CD4-positive, alpha-beta T cell treated with Interleukin-2 at 100 ng/mL for 4 hours (primary cell): ENCODE measurements at regions not wholly inside any gene's neighbourhood (a gene's known extent, or its start where the extent isn't known, plus 50 kb on each side); places are given as distances from the start of the nearest gene placed in this dataset.
"Not testable (repeated sequence)": the region's sequence is repeated elsewhere in the genome, so short reads cannot be mapped to it uniquely, and the experiment has no call there.

Experiments used
- DNase-seq: peaks from one replicate; pipeline ENCODE4 v3.0.0-alpha.2; 2020; ENCODE audit warnings: low spot score

GRCh38 chr17:445839-446238, 93.2 kb upstream of the RPH3AL start, which contains the start of gene RFLNB:
RFLNB (minus strand) TSS chr17:445939.
- not testable (repeated sequence) for DNase-seq

- no peak for DNase-seq
Measured at GRCh38 chr17:444879-445454, 92.4 kb upstream of the RPH3AL start.

DNA sequence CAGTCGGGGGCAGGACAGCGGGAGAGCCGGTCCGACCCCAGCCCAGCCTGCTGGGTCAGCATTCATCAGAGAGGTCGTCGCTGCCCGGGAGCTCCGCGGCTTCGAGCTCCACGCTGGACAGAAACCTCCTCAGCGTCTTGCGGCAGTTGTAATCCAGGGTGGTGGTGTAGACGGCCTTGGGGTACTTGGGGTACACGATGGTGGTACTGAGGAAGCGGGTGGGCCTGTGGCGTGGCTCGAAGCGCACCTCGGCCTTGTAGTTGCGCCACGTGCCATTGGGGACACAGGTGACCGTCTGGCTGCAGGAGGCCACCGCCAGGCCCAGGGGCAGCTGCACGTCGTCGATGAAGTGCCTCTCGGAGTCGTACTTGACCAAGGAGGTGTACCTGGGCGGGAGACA, 90.5 kb upstream of the RPH3AL start:
- no peak for DNase-seq

DNA sequence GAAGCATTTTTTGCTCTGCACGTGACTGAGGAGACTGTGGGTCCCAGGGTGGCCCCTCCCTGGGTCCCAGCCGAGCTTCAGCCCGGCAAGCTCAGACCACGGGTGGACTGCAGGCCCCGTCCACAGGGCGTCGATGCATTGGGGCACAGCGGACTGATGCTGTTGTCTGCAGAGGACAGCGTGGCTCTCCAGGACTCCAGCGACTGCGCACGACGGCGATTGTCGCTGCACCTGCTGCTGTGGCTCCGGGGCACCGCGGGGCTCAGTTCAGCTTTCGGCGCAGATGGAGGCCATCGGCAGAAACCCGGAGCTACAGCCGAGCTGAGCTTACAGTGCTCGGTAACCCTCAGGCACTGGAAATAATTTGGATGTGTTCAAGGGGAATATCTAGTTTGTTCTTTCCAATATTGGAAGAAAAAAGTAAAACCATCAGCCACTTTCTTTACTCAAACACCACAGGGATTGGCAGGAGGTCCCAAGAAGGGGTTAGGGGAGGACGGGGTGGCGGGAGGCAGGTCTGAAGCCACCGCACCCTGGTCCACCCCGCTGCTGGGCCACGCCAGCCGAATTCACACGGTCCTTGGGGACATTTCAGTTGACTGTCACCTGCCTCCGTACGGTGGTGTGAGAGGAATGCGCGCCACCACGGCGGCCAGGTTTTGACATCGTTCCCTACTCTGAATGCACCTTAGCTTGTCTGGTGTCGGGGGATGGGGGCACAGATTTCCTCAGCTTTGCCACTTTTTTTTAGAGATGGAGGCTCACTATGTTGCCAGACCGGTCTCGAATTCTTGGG, 88.7 kb upstream of the RPH3AL start:
- no peak for DNase-seq

DNA sequence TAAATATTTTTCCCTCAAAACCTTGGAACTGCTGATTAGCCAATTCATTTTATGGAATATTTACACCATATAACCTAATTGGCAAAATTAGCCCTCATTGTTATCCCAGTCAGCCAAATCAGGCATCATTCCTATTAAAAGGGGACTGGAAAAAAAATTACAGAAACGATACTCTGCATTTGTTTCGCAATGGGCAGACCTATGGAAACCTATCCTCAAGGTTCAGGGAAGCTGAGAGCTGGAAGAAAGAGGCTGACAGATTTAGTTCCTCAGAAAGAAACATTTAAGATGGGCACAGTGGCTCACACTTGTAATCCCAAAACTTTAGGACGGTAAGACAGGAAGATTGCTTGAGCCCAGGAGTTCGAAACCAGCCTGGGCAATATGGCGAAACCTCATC, 85.6 kb upstream of the RPH3AL start:
- no peak for DNase-seq

DNA sequence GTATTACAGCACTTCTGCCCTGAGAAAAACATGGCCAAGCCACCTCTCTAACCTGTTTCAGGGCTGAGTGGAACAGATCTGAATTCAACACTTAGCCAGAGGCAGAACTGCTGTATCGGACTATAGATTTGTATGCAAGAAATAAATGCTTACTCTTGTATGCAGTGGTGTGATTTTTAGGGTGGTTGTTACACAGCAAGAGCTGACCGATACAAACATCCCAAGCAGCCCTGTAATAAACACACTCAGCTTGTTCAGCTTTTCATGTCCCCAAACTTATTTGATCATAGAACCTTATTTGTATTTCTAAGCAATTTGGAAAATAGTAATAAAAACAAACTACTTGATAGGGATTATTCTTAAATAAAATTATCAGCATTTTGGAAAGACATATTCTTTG, 84.9 kb upstream of the RPH3AL start:
- no peak for DNase-seq

- no peak for DNase-seq
Measured at GRCh38 chr17:436571-436970, 84.0 kb upstream of the RPH3AL start.

- DNase-seq, result not testable (repeated sequence)
Measured at GRCh38 chr17:432471-432870, 79.9 kb upstream of the RPH3AL start.

GRCh38 chr17:431494-431893, 78.9 kb upstream of the RPH3AL start:
- DNase-seq, result no peak

DNA sequence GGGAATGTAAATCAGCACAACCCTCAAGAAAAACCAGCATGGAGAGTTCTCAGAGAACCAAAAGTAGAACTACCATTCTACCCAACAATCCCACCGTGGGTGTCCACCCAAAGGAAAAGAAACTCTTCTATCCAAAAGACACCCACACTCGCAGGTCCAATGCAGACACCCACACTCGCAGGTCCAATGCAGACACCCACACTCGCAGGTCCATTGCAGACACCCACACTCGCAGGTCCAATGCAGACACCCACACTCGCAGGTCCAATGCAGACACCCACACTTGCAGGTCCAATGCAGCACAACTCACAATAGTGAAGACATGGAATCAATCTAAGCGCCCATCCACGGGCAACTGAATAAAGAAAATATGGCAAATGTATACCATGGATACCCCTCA, 77.0 kb upstream of the RPH3AL start:
- no peak for DNase-seq

- DNase-seq, result no peak
Measured at GRCh38 chr17:428414-428813, 75.8 kb upstream of the RPH3AL start.

- no peak for DNase-seq
Measured at GRCh38 chr17:427891-428290, 75.3 kb upstream of the RPH3AL start.

DNA sequence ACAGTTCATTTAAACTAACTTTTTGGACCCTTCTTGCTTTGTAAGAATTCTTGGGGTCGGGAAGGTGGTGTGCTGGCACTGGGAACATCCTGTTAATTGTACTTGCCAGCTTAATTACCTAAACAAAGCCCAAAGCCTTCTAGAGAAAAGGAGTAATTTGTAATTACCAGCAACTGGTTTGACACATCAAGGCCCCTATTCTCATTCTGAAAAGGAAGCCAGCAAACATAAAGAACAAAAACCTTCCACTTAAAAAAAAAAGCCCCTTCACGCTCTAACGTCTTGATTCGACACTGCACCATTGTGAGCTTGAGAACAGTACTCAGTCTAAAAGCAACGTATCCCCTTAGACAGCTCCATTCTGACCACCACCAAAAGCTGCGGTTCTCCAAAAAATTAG, 74.7 kb upstream of the RPH3AL start:
- DNase-seq, result no peak

DNA sequence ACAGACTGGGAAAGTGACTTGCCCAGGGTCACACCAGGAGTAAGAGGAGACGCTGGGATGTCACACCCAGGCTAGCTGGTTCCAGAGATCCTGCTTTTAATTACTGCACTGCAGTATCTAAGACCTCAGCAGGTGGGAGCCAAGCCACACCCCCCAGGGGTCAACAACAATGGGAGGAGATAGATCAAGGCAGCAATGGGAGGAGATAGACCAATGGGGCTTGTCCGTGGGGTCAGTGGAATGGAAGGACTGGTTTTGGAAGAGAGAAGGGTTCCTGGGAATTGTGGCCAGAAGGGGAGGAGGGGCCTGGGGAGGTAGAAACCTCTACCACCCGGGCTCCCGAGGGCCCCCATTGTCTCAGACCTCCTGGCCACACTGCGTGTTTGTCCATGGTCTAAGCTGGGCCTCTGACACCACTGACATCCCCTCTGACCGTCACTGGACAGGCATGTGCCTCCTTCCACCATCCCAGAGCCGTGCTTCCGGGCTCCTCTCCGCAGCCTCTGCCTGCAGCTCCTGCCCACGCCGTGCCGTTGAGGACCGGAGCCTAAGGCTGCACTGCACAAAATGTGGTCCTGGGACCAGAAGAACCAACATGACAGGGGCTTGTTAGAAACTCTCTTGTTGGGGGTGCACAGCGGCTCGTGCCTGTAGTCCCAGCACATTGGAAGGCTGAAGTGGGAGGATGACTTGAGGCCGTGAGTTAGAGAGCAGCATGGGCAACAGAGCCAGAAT, 69.8 kb upstream of the RPH3AL start:
- no peak for DNase-seq

DNA sequence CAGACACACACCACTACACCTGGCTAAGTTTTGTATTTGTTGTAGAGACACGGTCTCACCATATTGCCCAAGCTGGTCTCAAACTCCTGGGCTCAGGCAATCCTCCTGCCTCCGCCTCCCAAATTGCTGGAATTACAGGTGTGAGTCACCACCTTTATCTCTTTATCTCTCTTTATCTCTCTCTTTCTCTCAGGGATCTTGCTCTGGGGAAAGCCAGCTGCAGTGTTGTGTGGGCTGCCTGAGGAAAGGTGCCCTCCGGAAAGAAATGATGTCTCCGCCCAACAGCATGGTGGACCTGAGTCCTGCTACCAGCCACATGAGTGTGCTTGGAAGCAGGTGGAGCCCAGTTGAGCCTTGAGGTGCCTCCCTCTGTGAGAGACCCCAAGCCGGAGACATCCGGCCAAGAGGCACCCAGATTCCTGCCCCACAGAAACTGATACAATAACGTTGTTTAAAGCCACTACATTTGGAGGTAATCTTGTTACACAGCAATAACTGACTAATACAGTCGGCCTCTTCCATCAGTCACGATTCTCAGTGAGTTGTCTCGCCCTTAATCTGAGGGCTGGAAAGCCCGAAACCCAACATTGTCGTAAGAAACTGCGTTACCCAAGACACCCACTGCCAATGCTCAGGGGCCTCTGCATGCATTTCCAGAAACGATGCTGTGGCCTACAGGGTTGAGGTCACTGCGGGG, 68.0 kb upstream of the RPH3AL start:
- DNase-seq, result no peak

- peak; percentile 40 for DNase-seq
Measured at GRCh38 chr17:419073-419735, 66.6 kb upstream of the RPH3AL start.

DNA sequence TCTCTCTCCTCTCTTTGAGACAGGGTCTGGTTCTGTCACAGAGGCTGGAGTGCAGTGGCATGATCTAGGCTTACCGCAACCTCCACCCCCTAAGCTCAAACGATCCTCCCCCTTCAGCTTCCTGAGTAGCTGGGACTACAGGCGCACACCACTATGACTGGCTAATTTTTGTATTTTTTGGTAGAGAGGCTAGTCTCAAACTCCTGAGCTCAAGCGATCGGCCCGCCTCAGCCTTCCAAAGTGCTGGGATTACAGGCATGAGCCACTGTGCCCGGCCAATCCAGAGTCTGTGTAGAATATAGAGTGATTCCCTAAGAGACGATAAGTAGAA, 65.8 kb upstream of the RPH3AL start:
- DNase-seq, result peak; percentile 62

DNA sequence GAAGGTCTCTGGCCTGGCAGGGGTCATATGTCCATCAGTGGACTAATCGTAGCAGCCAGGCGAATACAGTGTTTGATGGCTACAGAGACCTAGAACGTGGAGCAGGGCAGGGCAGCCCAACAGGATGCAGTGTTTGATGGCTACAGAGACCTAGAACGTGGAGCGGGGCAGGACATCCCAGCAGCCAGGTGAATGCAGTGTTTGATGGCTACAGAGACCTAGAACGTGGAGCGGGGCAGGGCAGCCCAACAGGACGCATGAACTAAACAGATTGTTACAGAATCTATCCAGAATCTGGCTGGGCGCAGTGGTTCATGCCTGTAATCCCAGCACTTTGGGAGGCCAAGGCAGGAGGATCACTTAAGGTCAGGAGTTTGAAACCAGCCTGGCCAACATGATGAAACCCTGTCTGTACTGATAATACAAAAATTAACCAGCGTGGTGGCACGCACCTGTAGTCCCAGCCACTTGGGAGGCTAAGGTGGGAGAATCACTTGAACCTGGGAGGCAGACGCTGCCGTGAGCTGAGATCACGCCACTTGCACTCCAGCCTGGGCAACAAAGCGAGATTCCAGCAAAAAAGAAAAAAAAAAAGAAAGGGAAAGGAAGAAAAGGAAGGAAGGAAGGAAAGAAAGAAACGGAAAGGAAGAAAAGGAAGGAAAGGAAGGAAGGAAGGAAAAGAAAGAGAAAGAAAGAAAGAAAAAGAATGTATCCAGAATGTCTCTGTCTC, 65.2 kb upstream of the RPH3AL start:
- DNase-seq, result no peak

- peak; percentile 75 for DNase-seq
Measured at GRCh38 chr17:416293-417206, 63.9 kb upstream of the RPH3AL start.

- DNase-seq, result no peak
Measured at GRCh38 chr17:413706-414380, 61.2 kb upstream of the RPH3AL start.
